NCI-H146 (cell line): ENCODE measurements at regions not wholly inside any gene's neighbourhood (a gene's known extent, or its start where the extent isn't known, plus 50 kb on each side); places are given as distances from the start of the nearest gene placed in this dataset.

Source experiments
- DNase-seq: peaks from one replicate; lab custom pipeline; 2025; lab: John Stamatoyannopoulos, UW

DNA sequence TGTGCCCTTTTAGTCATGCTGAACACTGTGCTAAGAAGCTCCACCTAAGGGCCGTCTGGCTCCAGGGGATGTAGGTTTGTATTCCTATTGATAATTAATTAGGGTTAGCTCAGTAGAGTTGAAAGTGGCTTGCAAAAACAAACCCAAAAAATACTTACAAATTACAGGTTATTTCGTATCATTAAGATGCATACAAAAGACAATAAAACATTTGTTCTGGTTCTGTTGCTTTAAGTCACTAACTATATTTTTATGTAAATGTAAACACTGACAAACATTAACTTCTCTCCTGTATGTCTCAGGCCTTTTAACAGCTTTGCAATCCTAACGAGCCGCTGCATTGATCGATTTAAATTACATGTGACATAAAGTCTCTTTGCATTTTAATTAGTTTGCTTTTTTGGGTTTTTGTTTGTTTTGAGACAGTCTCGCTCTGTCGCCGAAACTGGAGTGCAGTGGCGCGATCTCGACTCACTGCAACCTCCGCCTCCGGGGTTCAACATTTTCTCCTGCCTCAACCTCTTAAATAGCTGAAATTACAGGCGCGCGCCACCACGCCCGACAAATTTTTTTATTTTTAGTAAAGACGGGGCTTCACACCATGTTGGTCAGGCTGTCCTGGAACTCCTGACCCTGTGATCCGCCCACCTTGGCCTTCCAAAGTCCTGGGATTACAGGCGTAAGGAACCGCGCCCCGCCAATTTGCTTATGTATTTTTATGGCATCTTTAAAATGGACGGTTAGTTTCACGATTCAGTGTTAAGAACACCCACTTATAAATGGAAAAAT lies 110.9 kb downstream of the HFE start:
- peak; percentile 82 for DNase-seq

DNA sequence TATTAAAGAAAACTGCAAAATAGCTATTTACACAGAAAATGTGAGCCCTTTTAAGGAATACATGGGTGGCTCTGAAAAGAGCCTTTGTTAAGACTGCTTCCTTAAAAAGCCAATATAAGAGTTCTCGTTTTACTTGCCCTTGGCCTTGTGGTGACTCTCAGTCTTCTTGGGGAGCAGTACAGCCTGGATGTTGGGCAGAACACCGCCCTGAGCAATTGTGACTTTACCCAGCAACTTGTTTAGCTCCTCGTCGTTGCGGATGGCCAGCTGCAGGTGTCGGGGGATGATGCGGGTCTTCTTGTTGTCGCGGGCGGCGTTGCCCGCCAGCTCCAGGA lies 111.5 kb downstream of the HFE start:
- DNase-seq: no peak

DNA sequence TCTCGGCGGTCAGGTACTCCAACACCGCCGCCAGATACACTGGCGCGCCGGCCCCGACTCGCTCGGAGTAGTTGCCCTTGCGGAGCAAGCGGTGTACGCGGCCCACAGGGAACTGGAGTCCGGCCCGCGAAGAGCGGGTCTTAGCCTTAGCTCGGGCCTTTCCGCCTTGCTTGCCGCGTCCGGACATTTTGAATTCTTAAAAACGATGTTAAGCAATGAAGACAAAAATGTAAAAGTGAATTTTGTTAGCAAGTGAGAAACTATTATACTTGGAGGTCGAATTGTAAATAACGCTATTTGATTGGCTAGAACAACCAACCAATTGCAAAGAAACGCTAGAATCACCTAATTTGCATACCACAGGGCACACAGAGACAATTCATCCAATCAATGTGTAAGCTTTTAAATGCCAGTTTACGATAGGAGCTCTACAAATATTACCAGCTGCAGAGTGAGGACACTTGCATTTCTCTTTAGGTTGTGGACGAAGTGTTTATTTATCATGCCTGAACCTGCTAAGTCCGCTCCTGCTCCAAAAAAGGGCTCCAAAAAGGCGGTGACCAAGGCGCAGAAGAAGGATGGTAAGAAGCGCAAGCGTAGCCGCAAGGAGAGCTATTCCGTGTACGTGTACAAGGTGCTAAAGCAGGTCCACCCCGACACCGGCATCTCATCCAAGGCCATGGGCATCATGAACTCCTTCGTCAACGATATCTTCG lies 112.0 kb downstream of the HFE start:
- peak; percentile 95 for DNase-seq

DNA sequence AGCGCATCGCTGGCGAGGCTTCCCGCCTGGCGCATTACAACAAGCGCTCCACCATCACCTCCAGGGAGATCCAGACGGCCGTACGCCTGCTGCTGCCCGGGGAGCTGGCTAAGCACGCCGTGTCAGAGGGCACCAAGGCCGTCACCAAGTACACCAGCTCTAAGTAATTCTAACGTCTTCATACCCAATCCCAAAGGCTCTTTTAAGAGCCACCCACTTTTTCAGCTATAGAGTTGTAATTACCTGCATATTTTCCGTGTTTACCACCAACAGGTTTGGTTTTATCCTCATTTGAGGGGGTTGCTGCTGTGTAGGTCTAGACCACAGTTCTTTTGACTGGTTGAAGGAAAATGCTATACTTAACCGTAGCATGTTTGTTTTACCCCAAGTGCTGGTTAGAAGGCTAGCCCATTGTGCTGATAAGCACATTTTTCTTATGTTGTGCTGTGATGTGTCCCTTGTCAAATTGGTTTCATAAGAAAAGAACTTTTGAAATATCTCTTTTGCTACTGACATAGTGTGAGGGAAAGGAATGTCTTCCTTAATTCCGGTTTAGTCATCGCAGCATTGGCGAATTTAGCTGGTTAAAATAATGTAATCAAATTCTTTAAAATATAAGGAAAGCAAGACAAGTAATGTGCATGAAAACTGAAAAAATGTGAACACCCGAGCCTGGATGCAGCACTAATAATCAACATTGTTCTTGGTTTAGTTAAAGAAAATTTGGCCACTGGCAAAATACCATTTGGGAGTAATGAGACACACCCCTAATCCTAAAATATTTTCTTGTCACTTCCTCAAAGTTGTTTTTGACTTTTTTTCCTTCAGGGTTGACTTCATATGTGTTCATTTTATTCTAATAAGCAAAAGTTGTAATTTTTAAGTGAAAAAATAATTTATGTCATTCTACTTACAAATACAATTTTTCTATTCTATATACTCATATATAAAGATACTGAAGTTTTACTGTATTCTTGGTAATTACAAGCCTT lies 112.8 kb downstream of the HFE start:
- DNase-seq: peak; percentile 90

DNA sequence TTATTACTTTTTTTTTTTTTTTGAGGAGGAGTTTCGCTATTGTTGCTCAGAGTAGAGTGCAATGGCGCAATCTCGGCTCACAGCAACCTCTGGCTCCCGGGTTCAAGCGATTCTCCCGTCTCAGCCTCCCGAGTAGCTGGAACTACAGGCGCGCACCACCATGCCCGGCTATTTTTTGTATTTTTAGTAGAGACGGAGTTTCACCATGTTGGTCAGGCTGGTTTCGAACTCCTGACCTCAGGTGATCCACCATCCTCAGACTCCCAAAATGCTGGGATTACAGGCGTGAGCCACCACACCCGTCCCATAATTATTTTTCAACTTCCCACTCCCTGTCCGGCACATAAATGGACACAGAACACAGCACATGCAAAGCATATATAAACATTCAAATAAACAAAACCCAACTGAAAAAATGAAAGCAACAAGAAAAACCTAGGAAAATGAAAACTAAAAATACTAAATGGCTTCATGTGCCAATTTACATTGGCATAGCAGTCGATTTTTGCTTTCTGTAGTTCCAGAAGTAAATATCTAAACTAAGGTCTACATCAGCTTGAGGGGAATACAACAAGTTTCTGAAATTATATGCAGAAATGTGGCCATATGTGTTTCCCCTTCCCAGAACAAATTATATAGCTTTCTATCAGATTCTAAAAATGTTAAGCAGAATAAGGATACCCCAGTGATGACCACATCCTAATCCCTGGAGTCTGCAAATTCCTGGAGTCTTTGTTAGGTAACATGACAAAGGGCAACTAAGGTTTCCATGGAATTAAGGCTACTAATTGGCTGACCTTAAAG lies 113.9 kb downstream of the HFE start:
- no peak for DNase-seq

DNA sequence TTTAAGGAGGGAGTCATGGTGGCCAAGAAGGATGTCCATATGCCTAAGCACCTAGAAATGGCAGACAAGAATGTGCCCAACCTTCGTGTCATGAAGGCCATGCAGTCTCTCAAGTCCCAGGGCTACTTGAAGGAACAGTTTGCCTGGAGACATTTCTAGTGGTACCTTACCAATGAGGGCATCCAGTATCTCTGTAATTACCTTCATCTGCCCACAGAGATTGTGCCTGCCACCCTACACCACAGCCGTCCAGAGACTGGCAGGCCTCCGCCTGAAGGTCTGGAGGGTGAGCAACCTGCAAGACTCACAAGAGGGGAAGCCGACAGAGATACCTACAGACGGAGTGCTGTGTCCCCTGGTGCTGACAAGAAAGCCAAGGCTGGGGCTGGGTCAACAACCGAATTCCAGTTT lies 115.0 kb downstream of the HFE start:
- peak; percentile 39 for DNase-seq

DNA sequence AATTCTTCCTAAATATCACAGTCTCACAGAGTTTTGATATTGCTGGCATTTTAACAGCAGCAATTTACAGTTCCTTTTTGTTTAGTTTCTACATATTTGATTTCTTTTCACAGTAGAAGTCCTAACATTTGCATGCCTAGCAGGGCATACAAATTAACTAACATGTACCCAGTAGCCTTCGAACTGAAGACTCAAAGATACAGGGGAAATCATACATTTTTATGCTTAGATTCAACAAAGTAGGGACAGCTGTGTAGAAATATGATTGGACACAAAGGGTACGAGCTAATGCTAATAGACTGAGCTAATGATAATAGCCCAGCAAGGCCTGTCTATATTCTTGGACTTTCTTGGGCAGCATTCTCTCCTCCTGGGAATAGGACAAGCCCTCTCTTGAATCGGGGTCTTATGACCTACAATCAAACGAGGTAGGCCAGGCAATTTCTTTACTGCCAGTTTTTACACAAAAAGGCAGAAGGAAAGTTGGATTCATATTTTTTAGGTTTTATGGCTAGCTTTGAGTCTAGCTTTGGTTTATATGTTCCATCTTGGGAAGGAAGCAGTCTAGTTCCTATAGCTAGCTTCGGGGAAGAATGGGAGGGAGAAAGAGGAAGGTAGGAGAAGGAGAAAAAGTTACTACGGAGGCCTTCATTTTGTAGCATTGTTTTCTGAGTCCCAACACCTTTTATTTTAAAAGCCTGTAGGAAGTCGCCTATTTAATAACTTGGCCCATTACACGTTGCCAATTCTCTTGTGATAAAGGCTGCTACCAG lies 115.8 kb downstream of the HFE start:
- peak; percentile 43 for DNase-seq

DNA sequence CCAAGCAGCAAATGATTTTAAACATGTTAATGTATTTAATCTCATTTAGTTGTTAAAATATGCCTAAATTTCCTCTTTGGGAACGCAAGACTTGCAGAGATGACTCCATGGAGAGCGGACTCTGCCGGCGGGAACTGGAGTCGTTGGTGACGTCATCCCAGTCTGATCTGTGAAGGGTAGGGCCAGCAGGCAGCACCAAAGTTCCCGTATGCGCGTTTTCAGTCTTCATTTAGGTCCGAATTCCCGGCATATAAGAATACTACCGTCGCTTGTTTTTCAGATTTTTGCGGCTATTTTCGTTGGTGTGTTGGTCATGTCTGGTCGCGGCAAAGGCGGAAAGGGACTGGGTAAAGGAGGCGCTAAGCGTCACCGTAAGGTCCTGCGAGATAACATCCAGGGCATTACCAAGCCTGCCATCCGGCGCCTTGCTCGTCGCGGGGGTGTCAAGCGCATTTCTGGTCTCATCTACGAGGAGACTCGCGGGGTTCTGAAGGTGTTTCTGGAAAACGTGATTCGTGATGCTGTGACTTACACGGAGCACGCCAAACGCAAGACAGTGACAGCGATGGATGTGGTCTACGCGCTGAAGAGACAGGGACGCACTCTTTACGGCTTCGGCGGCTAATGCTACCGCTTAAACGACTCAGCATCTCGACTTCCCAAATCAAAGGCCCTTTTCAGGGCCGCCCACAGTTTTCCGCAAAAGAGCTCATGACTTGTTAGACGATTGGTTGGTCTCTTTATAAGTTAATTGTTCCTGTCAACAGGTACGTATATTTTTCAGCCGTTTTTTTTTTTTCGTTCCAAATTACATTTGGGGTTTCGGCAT lies 117.3 kb downstream of the HFE start:
- peak; percentile 99 for DNase-seq

DNA sequence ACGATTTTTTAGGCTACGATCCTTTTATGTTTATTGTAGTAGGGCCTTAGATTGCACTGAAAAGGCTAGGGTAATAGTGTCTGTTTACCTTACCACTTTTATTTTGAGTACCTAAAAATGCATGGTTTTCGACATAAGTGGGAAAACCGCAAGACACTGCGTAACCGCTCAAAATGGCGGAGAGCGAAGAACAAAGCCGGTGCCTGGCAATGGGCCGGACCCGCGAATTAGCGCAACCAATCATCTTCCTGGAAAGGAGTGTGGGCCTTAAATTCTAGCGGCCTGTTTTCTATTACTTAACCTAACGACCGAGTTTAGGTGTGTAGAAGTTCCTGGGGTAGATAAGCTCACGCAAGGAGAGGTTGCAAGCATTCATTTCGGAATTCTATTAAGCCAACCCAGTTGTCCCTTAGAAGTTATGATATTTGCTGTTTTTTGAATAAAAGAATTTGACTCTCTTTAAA lies 118.0 kb downstream of the HFE start:
- DNase-seq: peak; percentile 92

DNA sequence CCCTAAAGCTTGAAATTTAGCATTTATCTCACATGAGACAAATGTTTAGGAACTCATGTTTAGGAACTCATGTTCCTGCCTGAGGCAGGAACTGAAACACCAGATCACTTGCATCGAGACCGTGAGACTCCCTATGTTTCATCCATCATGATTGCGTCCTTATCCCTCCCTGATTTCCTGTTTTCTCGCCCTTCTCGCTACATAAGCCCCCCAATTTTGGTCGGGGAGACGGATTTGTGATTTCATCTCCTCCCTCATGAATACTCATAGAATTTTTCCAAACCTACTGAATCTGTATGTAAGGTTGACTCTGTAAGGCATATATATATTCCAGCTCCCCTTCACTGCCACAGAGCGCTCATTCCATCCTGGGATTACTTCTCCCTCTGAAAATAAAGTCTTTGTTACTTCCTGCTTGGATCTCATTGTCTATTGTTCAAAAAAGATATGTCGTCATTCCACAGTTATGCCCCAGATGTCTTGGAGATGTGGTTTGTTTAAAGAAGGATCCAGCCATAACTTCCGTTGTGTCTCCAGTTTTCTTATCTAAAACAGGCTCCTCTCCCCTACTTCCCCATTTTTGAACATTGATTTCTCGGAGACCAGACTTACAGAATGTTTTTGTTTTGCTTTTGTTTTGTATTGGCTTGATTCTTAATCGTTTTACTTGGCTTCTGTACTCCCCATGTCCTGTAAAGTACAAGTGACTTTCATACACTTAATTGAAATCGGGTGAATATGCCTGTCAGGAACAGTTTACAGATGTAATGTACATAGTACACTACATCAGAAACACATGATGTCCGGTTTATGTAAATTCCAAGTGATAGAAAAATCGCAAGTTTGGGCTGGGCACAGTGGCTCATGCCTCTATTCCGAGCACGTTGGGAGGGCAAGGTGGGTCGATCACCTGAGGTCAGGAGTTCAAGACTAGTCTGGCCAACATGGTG lies 118.7 kb downstream of the HFE start:
- DNase-seq: peak; percentile 69

DNA sequence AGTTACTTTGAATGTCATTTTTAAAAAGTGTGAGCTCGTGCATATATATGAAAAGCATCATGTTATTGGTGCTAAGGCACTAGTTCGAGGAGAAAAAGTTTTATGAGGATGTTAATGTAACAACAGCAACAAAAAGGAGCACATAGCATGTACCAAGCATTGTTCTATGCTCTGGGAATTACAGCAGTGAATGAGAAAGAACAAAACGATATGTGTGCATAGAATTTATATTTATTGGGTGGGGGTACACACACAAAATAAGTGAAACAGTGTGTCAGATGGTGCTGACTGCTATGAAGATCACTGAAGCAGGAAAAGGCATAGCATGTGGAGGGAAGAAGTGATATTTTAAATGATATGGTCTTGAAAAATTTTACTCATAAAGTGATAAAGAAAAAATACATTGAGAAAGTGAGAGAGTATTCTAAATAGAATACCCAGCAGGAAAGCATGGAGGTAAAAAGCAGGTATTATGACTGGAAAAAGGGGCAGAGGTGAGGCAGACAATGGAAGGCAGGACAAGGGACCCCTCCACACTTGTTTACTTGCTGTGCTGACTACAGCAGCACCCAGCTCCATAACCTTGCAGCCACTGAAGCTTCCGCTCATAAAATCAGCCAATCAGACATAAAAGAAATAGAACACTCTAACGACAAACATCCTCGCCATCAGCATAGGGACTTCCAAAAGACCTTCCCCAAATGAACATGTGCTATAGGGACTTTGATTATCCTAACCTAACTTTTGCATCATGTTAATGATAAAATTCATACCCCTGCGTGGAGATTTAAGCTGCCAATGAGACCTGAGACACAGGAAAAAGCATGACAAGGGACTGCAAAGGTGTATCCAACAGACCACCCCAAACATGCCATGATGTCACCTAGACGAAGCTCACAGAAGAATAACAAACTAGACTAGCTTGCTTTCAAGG lies 119.9 kb downstream of the HFE start:
- DNase-seq: peak; percentile 54

DNA sequence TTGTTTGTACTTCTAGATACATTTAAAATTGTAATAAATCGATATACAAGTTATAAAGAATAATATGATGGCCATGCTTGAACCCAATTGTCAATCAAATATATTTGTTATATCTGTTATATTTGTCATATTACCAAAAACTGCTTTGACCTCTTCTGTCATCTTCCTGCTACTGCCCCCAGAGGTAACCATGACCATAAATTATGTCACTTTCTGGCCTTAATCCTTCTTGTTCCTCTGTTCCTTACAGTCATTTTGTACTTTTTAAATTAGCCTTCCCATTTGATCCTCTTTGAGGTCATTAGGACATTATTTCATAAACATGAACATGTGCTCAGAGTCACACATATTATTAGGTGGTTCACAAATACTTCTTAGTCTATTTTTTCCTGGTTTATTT lies 124.7 kb downstream of the HFE start:
- no peak for DNase-seq

DNA sequence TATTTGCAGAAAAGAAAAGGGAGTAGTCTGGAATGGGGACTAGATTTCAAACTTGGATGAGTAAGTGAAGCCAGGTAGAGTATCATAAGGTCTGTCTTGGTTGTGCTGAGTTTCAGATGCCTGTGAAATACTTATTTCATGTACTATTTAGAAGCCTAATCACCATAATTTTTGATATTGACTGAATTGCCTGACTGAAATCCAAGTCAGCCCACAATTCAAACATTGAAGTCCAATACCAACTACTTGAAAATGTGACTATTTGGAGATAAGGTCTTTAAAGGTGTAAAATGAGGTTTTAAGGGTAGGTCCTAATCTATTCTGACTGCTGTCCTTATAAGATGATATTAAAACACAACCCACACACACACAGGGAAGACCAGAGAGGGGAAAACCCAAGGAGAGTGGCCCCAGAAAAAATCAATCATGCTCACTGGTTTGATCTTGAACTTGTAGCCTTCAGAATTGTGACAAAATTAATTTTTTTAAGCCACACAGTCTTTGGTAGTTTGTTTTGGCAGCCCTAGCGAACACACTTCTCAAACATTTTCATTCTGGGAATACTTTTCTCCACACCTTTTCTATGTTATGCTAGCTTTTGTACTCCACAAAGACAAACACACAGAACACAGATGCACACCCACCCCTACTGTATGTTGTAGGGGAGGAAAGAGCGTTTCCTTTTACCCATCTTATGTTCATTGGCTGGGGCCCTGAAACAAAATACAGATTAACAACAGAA lies 126.3 kb downstream of the HFE start:
- DNase-seq: no peak

DNA sequence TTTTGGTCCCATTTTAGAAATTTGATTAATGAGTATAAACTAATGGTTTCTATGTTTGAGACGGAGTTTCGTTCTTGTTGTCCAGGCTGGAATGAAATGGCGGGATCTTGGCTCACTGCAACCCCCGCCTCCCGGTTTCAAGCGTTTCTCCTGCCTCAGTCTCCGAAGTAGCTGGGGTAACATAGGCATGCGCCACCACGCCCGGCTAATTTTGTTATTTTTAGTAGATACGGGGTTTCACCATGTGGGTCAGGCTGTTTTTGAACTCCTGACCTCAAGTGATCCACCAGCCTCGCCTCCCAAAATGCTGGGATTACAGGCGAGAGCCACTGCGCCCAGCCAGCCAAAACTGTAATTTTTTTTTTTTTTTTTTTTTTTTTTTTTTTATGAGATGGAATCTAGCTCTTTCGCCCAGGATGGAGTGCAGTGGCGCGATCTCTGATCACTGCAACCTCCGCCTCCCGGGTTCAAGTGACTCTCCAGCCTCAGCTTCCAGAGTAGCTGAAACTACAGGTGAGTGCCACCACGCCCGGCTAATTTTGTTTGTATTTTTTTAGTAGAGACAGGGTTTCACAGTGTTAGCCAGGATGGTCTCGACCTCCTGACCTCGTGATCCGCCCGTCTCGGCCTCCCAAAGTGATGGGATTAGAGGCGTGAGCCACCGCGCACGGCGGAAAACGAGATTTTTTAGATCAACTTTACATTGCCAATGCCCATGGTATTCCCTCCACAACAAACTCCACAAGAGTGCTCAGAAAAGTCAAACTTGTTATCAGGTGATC lies 127.8 kb downstream of the HFE start:
- peak; percentile 61 for DNase-seq

DNA sequence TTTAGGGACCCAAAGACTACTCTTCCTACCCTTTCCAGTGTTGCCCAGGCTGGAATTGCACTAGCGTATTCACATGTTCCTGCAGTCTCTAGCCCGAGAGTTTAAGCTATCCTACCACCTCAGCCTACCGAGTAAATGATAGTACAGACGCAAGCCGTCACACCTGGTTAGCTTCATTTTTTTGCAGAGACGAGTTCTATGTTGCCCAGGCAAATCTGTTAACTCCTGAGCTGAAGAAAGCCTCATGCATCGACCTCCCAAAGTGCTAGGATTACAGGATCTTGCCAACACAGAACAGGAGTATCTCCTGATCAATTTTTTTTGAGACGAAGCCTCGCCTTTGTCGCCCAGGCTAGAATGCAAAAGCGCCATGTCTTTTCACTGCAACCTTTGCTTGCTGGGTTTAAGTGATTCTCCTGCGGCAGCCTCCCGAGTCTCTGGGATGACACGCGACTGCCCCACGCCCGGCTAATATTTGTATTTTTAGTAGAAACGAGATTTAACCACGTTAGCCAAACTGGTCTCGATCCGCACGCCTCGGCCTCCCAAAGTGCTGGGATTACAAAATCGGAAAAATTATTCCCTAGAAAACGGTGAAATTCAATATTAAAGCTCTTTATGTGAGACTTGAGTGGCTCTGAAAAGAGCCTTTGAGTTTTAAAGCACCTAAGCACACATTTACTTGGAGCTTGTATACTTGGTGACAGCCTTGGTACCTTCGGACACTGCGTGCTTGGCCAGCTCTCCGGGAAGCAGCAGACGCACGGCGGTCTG lies 128.5 kb downstream of the HFE start:
- DNase-seq: peak; percentile 68
